Stimulated activated naive B cell treated with anti-CD40 and anti-IgM and Interleukin-4, amounts not matched to agents 10 μg/mL and 1 μg/mL and 100 μg/mL, for 72 hours (primary cell): ENCODE measurements at regions not wholly inside any gene's neighbourhood (a gene's known extent, or its start where the extent isn't known, plus 50 kb on each side); places are given as distances from the start of the nearest gene placed in this dataset.

Source experiments
- ATAC-seq, 2 donors: fragments of 150-1000 bp; cut with Tn5 transposase; replicated peaks; 2 replicates each; pipeline ENCODE4 v1.10.0; 2021; ENCODE audit warnings: moderate library complexity in 1 of 2
- DNase-seq: peaks from one replicate; pipeline ENCODE4 v3.0.0; 2021
- H3K27ac Mint-ChIP-seq: one replicate; pipeline ENCODE4 v1.8.0; 2022; ENCODE audit warnings: mild to moderate bottlenecking, mixed read lengths
- H3K27me3 Mint-ChIP-seq, 2 donors: one replicate each; pipeline ENCODE4 v1.8.0; 2022; ENCODE audit warnings: mixed read lengths in 2 of 2
- H3K36me3 Mint-ChIP-seq, 2 donors: one replicate each; pipeline ENCODE4 v1.8.0; 2022; ENCODE audit warnings: mixed read lengths in 2 of 2, mild to moderate bottlenecking in 1 of 2
- H3K4me1 Mint-ChIP-seq, 2 donors: one replicate each; pipeline ENCODE4 v1.8.0; 2022; ENCODE audit warnings: mixed read lengths in 2 of 2, mild to moderate bottlenecking in 1 of 2
- H3K4me3 Mint-ChIP-seq, 2 donors: one replicate each; pipeline ENCODE4 v1.8.0; 2022; ENCODE audit warnings: mild to moderate bottlenecking in 2 of 2, mixed read lengths in 2 of 2, moderate library complexity in 1 of 2
- H3K9me3 Mint-ChIP-seq, 2 donors: one replicate each; pipeline ENCODE4 v1.8.0; 2022; ENCODE audit warnings: mixed read lengths in 2 of 2, mild to moderate bottlenecking in 1 of 2

DNA sequence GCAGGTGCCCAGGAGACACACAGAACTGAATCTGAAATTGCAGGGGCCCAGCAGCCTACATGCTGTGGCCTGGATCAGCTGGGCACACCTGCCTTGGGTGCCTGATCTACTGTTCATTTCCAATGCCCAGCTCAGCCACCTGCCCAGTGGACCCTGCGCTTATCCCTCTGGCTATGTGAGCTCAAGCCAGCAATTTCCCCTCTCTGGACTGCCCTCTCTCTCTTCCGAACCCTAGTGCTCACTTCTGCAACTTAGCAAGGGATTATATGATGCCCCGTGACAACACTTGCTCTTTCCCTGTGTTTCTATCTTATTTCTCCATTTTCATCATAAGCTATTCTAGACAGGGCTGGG, 276.0 kb downstream of the UACA start:
- H3K4me3 Mint-ChIP-seq = no peak overlapping the region
- H3K36me3 Mint-ChIP-seq = no peaks in the 10 kb centered on the region
- no peak overlapping the region for H3K27ac Mint-ChIP-seq
- DNase-seq (no peak), ATAC-seq (no peak)
- no peaks in the 10 kb centered on the region for H3K9me3 Mint-ChIP-seq
- H3K4me1 Mint-ChIP-seq = peaks cover 52 to 65% of the 10 kb centered on the region in 2 donors
- H3K27me3 Mint-ChIP-seq = peaks cover 28 to 51% of the 10 kb centered on the region in 2 donors

DNA sequence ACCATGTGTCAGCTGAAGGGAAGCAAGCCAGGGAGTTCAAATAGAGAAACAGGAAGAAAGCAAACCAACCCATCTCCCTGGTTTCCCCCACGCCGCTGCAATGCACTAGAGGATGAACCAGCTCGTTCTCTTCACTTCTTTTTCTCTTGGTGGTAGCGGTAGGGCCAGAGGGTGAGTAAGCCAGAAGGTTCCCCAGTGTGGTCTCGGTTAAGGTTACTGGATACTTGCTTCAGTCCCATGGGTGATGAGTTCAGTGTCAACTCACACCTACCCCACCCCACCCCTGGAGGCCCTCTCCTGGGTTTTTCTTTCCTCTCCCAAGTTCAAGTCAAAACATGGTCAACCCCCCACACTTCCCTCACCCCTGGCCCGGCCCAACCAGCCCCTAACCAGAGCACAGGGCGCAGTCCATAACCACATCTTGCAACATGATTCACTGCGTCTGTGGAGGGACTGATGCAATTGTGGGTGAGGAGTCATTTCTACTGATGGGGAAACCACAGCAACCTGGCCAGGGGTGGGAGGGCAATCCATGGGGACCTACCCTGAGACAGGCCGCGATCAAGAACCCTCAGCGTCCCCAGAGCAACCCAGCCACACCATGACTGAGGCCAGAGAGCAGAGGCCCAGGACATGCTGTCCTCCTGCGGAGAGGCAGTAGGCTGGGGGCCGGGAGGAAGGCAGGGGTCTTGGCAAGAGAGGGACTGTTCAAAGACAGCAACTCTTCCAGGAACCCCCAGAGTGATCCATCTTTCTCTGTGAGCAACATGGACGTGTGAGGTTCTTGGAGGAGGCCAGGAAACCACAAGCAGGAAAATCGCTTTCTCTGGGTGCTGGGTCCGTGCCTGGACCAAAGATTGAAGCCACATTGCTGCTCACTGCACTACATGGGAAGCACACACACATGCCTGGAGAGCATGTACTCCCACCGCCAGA, 276.6 kb downstream of the UACA start:
- H3K4me1 Mint-ChIP-seq = peaks cover 45 to 58% of the 10 kb centered on the region in 2 donors
- peaks cover 31 to 55% of the 10 kb centered on the region in 2 donors for H3K27me3 Mint-ChIP-seq
- H3K27ac Mint-ChIP-seq = peak overlapping the region; percentile 93
- DNase-seq (peak; percentile 91), ATAC-seq (peak; percentile 89 to 90)
- H3K4me3 Mint-ChIP-seq = peak overlapping the region; percentile 12 to 52
- no peaks in the 10 kb centered on the region for H3K9me3 Mint-ChIP-seq
- H3K36me3 Mint-ChIP-seq = no peaks in the 10 kb centered on the region

DNA sequence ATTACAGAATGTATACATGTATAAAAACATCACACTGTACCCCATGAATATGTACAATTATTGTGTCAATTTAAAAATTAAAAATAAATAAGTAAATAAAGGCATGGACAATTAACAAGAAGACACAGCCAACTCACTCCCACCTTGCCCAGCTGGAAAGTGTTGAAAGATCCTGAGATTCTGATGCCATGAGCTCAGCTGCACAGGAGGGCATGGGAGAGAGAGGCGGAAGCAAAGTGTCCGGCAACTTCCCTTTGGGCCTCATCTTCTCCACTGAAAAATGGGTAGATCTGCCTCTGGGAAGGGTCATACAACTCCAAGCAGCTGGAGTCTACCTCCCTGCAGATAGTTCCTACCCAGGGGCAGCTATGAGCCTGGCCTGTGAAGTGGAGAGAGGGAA, 277.3 kb downstream of the UACA start:
- no peaks in the 10 kb centered on the region for H3K36me3 Mint-ChIP-seq
- no peaks in the 10 kb centered on the region for H3K9me3 Mint-ChIP-seq
- ATAC-seq (no peak), DNase-seq (no peak)
- no peak overlapping the region for H3K27ac Mint-ChIP-seq
- peaks cover 31 to 50% of the 10 kb centered on the region in 2 donors for H3K27me3 Mint-ChIP-seq
- peaks cover 38 to 51% of the 10 kb centered on the region in 2 donors for H3K4me1 Mint-ChIP-seq
- peak overlapping the region in 1 of 2 donors; percentile 52 for H3K4me3 Mint-ChIP-seq

DNA sequence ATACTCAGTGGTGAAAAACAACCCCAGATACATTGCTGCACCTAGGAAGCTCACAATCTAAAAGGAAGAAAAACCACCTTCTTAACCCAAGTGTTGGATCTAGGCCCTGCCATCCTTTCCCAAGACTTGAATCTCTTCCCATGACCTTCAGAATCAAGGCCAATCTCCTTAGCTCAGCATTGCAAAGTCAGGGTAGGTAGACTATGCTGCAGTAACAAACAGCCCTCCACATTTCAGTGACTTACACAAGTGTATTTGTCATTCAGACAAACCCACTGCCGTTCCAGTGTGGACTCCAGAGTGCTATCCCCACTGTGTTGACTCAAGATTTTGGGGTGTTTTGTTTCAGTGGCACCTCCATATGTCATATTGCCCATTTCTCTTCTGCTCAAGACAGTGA, 278.4 kb downstream of the UACA start:
- DNase-seq = no peak
- H3K27ac Mint-ChIP-seq = no peak overlapping the region
- H3K36me3 Mint-ChIP-seq = peaks cover 0 to 1% of the 10 kb centered on the region in 2 donors
- no peak overlapping the region for H3K4me3 Mint-ChIP-seq
- peaks cover 29 to 46% of the 10 kb centered on the region in 2 donors for H3K27me3 Mint-ChIP-seq
- no peak for ATAC-seq
- H3K9me3 Mint-ChIP-seq = no peaks in the 10 kb centered on the region
- H3K4me1 Mint-ChIP-seq = peaks cover 38 to 52% of the 10 kb centered on the region in 2 donors

DNA sequence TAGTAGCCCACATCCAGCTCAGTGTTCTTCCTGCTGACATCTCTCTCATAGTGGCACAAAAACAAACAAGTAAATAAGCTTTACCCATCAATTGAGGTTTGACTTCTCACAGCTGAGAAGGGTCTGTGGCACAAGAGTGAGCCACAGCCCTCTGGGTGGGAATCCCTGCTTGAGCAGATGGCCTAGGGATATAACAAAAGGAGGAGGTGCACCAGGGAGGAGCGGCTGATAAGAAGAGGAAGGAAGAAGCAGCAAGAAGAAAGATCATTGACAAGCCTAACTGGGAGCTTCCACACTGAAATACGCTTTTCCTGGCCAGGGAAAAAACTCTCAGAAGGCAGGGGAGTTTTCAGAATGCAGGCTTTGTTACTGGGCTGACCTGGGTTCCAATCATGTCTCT, 279.8 kb downstream of the UACA start:
- Mint-ChIP-seq H3K4me3 (no peak overlapping the region), H3K9me3 (peaks cover 5 to 6% of the 10 kb centered on the region in 2 donors), H3K36me3 (peaks cover 2 to 9% of the 10 kb centered on the region in 2 donors), H3K27ac (no peak overlapping the region), H3K27me3 (peaks cover 18 to 32% of the 10 kb centered on the region in 2 donors), H3K4me1 (peaks cover 45 to 66% of the 10 kb centered on the region in 2 donors)
- DNase-seq (no peak), ATAC-seq (no peak)

DNA sequence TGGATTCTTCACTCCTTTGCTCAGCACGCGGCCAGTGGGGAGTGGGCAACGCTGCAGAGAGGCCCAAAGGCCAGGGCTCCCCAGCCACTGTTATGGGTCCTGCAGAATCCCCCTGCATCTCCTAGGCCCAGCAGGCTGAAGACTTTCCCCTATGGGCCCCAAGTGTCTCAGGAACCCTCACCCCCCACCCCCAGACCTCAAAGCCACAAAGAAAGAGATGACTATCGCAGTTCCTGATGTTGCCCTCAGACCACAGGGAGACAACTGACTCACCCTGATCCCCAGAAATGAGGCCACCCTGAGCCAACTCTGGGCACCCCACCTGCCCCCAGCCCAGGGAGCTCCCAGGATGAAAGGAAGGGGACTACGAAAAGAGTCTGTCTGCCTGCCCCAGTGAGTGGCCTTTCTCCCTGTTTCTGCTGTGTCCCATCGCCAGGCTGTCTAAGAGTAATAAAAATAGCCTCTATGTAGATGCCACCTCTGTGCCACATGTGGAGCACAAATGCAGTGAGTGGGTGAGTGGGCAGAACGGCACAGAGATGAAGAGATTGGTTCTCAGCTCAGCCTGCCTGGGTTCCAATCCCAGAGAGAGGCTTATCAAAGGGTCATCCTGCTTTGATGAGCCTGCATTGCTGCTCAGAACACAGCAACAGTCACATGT, 283.0 kb downstream of the UACA start:
- DNase-seq (peak; percentile 60), ATAC-seq (peak; percentile 87)
- peaks cover 21 to 36% of the 10 kb centered on the region in 2 donors for H3K27me3 Mint-ChIP-seq
- H3K9me3 Mint-ChIP-seq = peaks cover 8% of the 10 kb centered on the region in 2 donors
- H3K4me1 Mint-ChIP-seq = peaks cover 27 to 56% of the 10 kb centered on the region in 2 donors
- peak overlapping the region in 1 of 2 donors; percentile 18 for H3K4me3 Mint-ChIP-seq
- peaks cover 2 to 17% of the 10 kb centered on the region in 2 donors for H3K36me3 Mint-ChIP-seq
- H3K27ac Mint-ChIP-seq = peak overlapping the region; percentile 70

DNA sequence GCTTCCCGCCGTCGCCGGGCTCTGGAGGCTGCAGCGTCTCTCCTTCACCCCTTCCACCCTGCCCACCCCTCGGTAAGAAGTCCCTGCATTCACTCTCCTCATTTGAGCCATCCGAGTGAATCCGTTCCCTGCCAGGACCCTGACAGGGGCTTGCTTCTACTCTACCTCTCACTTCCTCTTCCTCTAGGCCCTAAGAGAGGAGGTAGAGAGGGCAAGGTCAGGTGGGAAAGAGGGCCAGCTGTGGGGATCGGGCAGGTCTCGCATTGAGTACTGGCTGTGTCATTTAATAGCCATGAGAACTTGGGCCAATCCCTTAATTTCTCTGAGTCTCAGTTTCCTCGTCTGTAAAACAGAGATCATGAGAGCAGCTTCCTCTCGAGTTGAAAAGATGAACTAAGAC, 283.6 kb downstream of the UACA start:
- ATAC-seq = peak; percentile 70 to 73
- DNase-seq = no peak
- H3K4me3 Mint-ChIP-seq = peak overlapping the region in 1 of 2 donors; percentile 18
- peaks cover 29 to 58% of the 10 kb centered on the region in 2 donors for H3K4me1 Mint-ChIP-seq
- H3K27ac Mint-ChIP-seq = peak overlapping the region; percentile 70
- peaks cover 21 to 34% of the 10 kb centered on the region in 2 donors for H3K27me3 Mint-ChIP-seq
- H3K36me3 Mint-ChIP-seq = peaks cover 2 to 17% of the 10 kb centered on the region in 2 donors
- H3K9me3 Mint-ChIP-seq = peaks cover 8% of the 10 kb centered on the region in 2 donors

DNA sequence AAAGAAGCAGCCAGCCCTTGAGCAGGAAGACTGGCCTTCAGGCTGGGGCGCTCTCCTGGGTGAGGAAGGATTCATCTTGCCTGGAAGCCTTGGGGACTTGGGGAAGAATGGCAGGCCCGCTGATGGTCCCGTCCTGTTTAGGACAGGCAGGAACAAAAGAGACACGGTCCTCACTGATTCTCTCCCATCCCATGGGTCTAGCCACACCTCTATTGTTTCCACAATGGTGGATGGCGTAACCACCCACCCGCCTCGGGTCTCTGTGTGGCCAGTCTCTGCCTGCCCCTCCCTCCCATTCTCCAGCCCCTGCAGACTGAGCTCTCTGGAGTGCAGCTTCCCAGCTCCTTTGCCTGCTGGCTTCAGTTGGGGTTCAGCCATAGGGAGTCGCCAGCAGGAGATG, 284.3 kb downstream of the UACA start:
- peak overlapping the region; percentile 9 for H3K27ac Mint-ChIP-seq
- H3K36me3 Mint-ChIP-seq = peaks cover 2 to 17% of the 10 kb centered on the region in 2 donors
- ATAC-seq = no peak
- H3K27me3 Mint-ChIP-seq = peaks cover 18 to 32% of the 10 kb centered on the region in 2 donors
- H3K9me3 Mint-ChIP-seq = peaks cover 8% of the 10 kb centered on the region in 2 donors
- H3K4me3 Mint-ChIP-seq = peak overlapping the region in 1 of 2 donors; percentile 18
- peaks cover 33 to 58% of the 10 kb centered on the region in 2 donors for H3K4me1 Mint-ChIP-seq
- no peak for DNase-seq

DNA sequence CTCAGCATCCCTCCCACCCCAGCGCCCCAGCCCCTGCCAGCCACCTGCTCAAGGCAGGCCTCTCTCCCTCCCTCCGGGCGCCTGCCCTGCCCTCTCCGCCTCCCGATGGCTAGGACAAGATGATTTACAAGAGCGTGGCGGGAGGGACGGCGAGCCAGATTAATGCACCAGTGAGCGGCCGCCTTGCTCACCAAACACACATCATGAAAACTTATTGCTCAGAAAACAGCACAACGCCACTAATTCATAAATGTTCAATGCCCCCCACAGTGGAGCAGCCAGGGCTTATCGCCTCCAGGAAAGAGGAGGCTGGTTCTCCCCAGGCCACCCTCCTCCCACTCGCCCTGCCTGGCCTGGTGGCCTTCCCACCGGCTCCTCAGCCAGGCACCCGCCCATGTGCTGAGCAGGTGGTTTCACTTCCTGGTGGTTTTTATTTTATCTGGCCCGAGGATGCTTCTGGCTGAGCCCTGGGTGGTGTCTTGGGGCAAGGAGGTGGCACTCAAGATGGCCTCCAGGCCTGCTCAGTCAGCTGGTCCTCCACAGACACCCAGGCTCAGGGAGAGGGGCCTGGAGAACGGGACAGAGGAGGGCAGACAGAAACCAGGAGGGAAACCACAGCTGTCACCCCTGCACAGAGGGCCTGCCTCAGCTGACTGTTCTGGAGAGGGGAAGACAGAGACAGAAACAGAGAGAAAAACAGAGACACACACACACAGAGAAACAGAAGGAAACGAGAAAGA, 284.9 kb downstream of the UACA start:
- Mint-ChIP-seq H3K9me3 (peaks cover 8% of the 10 kb centered on the region in 2 donors), H3K4me3 (peak overlapping the region in 1 of 2 donors; percentile 18), H3K36me3 (peaks cover 2 to 17% of the 10 kb centered on the region in 2 donors), H3K27ac (peak overlapping the region; percentile 9), H3K27me3 (peaks cover 20 to 32% of the 10 kb centered on the region in 2 donors), H3K4me1 (peaks cover 32 to 58% of the 10 kb centered on the region in 2 donors)
- peak; percentile 46 to 51 for ATAC-seq
- peak; percentile 45 for DNase-seq

DNA sequence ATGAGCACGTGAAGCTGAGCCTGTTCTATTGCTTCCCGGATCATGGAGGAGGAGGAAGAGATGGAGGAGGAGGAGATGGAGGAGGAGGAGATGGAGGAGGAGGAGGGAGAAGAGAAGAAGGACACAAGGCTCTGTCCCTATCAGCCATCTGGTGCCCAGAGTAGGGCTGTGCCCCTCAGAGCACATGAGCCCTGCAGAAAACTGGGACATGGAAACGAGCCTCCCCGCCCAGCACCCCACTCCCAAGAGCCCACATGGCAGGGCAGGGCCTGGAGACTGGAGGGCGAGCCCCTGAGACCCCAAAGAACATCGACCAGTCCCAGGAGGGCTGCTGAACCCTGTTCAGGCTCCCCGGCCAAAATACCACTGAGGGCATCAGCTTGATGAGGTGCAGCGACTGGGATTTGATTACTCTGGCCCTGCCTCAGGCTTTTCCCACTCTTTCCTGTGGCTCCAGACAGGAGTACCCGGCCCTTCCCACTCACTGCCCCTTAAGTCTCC, 285.6 kb downstream of the UACA start:
- ATAC-seq = no peak
- Mint-ChIP-seq H3K4me3 (no peak overlapping the region), H3K4me1 (peaks cover 30 to 56% of the 10 kb centered on the region in 2 donors), H3K27me3 (peaks cover 19 to 32% of the 10 kb centered on the region in 2 donors), H3K36me3 (peaks cover 2 to 17% of the 10 kb centered on the region in 2 donors), H3K27ac (no peak overlapping the region), H3K9me3 (peaks cover 8% of the 10 kb centered on the region in 2 donors)
- no peak for DNase-seq

DNA sequence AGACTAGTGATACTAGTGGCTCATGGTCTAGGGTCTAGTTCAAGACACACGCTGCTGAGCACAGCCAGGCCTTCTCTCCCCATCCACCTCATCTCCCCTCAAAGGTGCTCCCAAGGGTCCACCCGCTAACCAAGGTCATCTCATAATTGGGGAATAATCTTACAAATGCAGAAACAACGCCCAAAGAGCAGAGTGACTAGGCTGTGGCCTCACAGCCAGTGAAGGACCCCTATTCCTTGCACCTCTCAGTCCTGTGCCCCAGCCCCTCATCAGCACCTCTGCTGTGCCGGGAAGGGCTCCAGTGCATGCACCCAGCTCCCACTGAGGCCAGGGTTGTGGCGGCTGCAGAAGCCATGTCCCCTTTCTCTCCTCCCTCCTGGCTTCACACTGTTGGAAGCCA, 286.9 kb downstream of the UACA start:
- ATAC-seq (no peak), DNase-seq (no peak)
- Mint-ChIP-seq H3K36me3 (peaks cover 2 to 17% of the 10 kb centered on the region in 2 donors), H3K9me3 (peaks cover 8 to 10% of the 10 kb centered on the region in 2 donors), H3K4me3 (no peak overlapping the region), H3K4me1 (peaks cover 30 to 56% of the 10 kb centered on the region in 2 donors), H3K27me3 (peaks cover 12 to 33% of the 10 kb centered on the region in 2 donors), H3K27ac (no peak overlapping the region)

DNA sequence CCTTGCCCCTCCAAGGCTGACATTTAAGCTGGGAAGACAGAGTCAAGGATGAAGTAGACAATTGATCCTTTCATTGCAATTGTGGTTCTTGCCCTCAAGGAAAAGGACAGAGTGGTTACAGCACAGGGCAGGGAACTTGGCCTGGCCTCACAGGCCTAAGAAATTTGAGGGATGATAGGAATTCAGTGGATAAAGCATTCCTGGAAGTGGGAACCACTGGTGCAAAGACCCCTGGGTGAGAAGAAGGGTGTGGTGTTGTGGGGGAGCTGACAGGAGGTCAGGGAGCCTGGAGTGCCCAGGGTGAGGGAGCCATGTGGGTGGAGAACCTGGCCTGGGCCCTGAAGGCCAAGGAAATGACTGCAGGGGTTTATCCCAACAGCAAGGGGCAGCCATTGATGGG, 287.4 kb downstream of the UACA start:
- Mint-ChIP-seq H3K27me3 (peaks cover 12 to 33% of the 10 kb centered on the region in 2 donors), H3K36me3 (peaks cover 2 to 17% of the 10 kb centered on the region in 2 donors), H3K27ac (no peak overlapping the region), H3K9me3 (peaks cover 8 to 10% of the 10 kb centered on the region in 2 donors), H3K4me1 (peaks cover 30 to 61% of the 10 kb centered on the region in 2 donors), H3K4me3 (no peak overlapping the region)
- DNase-seq (no peak), ATAC-seq (no peak)

DNA sequence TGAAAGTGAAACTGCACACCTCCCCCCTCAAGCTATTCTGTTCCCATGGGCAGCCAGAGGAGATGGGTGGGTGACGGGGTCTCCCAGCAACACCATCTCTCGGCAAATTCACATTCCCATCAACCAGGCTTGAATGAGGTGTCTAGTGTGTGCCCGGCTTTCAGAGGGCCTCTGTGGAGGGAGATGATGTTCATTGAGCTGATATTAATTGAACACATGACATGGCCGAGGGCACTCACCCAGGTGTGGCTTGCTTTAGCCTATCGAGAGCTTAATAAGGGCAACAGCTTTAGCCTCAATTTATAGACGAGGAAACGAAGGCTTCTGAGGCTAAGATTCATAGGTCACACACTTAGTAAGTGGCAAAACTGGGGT, 288.0 kb downstream of the UACA start:
- ATAC-seq (no peak), DNase-seq (no peak)
- Mint-ChIP-seq H3K9me3 (peaks cover 8 to 10% of the 10 kb centered on the region in 2 donors), H3K27me3 (peaks cover 12 to 34% of the 10 kb centered on the region in 2 donors), H3K36me3 (peaks cover 2 to 17% of the 10 kb centered on the region in 2 donors), H3K4me1 (peaks cover 32 to 62% of the 10 kb centered on the region in 2 donors), H3K4me3 (peak overlapping the region in 1 of 2 donors; percentile 65), H3K27ac (no peak overlapping the region)
